Upper lobe of left lung (tissue), 4 donors: ENCODE measurements at regions not wholly inside any gene's neighbourhood (a gene's known extent, or its start where the extent isn't known, plus 50 kb on each side); places are given as distances from the start of the nearest gene placed in this dataset.

Experiments used
- POLR2AphosphoS5 ChIP-seq, 2 donors: sonication (generic); formaldehyde crosslinking; IDR thresholded peaks; one replicate each; pipeline ENCODE4 v1.5.1; 2017; ENCODE audit warnings: antibody characterized with exemption in 2 of 2
- TF ChIP-seq, protein P1 (sequence below), 6 experiments: fragments of 450-650 bp in 4 of 6; fragments of 200-600 bp in 2 of 6; sonication (generic) in 2 of 6; IDR thresholded peaks; one replicate each; pipeline ENCODE4 v1.5.1; 2016 to 2019; ENCODE audit warnings: antibody characterized with exemption in 6 of 6

DNA sequence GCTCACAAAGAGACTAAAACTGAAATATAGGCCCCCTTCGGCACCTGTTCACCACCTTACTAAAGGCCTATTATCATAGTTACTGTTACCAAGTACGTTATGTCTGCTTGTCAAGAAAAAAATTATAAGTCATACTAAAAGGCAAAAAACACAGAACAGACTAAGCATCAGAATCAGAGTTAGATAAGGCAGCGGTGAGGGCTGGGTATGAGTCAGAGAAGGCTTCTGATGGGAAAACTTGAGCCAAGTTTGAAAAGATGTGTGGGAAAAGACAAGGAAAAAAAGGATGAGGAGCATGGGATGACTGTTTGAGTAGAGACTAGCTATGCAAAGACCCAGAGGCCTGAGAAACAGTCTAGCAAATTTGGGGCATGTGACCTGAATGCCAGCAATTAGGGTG is 387.2 kb upstream of the SGO1 start:
- TF ChIP-seq, protein P1, sequence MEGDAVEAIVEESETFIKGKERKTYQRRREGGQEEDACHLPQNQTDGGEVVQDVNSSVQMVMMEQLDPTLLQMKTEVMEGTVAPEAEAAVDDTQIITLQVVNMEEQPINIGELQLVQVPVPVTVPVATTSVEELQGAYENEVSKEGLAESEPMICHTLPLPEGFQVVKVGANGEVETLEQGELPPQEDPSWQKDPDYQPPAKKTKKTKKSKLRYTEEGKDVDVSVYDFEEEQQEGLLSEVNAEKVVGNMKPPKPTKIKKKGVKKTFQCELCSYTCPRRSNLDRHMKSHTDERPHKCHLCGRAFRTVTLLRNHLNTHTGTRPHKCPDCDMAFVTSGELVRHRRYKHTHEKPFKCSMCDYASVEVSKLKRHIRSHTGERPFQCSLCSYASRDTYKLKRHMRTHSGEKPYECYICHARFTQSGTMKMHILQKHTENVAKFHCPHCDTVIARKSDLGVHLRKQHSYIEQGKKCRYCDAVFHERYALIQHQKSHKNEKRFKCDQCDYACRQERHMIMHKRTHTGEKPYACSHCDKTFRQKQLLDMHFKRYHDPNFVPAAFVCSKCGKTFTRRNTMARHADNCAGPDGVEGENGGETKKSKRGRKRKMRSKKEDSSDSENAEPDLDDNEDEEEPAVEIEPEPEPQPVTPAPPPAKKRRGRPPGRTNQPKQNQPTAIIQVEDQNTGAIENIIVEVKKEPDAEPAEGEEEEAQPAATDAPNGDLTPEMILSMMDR (IDR thresholded peaks at IDR 0.05), result no peak
- no peak for TF ChIP-seq POLR2AphosphoS5 (IDR thresholded peaks at IDR 0.05)
